Type B pancreatic cell (in vitro differentiated cells): ENCODE measurements at regions not wholly inside any gene's neighbourhood (a gene's known extent, or its start where the extent isn't known, plus 50 kb on each side); places are given as distances from the start of the nearest gene placed in this dataset.

ENCODE experiments used
- DNase-seq: peaks from one replicate; pipeline ENCODE4 v3.0.0; 2021; ENCODE audit warnings: mixed read lengths; ENCODE audit not compliant: unreplicated experiment; ENCODE audit errors: extremely low spot score
- H3K27ac Mint-ChIP-seq: 2 replicates; pipeline ENCODE4 v1.8.0; 2021; ENCODE audit warnings: mild to moderate bottlenecking, mixed read lengths
- H3K27me3 Mint-ChIP-seq: 2 replicates; pipeline ENCODE4 v1.8.0; 2021; ENCODE audit warnings: mixed read lengths
- H3K36me3 Mint-ChIP-seq: 2 replicates; pipeline ENCODE4 v1.8.0; 2021; ENCODE audit warnings: mixed read lengths
- H3K4me1 Mint-ChIP-seq: one replicate; pipeline ENCODE4 v1.8.0; 2021; ENCODE audit warnings: mixed read lengths; ENCODE audit not compliant: unreplicated experiment
- H3K4me3 Mint-ChIP-seq: 2 replicates; pipeline ENCODE4 v1.8.0; 2021; ENCODE audit warnings: mild to moderate bottlenecking, mixed read lengths
- H3K9me3 Mint-ChIP-seq: 2 replicates; pipeline ENCODE4 v1.8.0; 2021; ENCODE audit warnings: mixed read lengths
- TF ChIP-seq, protein P1 (sequence below): fragments of 200-600 bp; sonication (generic); conservative IDR thresholded peaks from 2 replicates; pipeline ENCODE4 v1.5.0; 2021; ENCODE audit warnings: antibody characterized with exemption, mild to moderate bottlenecking

GRCh38 chr14:25120261-25120660 is 70.3 kb upstream of the STXBP6 start:
- no peaks in the 10 kb centered on the region for H3K4me1 Mint-ChIP-seq
- no peaks in the 10 kb centered on the region for H3K27me3 Mint-ChIP-seq
- no peak overlapping the region for H3K4me3 Mint-ChIP-seq
- H3K27ac Mint-ChIP-seq: peak overlapping the region; percentile 81
- DNase-seq: no peak
- TF ChIP-seq, protein P1, sequence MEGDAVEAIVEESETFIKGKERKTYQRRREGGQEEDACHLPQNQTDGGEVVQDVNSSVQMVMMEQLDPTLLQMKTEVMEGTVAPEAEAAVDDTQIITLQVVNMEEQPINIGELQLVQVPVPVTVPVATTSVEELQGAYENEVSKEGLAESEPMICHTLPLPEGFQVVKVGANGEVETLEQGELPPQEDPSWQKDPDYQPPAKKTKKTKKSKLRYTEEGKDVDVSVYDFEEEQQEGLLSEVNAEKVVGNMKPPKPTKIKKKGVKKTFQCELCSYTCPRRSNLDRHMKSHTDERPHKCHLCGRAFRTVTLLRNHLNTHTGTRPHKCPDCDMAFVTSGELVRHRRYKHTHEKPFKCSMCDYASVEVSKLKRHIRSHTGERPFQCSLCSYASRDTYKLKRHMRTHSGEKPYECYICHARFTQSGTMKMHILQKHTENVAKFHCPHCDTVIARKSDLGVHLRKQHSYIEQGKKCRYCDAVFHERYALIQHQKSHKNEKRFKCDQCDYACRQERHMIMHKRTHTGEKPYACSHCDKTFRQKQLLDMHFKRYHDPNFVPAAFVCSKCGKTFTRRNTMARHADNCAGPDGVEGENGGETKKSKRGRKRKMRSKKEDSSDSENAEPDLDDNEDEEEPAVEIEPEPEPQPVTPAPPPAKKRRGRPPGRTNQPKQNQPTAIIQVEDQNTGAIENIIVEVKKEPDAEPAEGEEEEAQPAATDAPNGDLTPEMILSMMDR: no peak
- H3K36me3 Mint-ChIP-seq: no peaks in the 10 kb centered on the region
- peaks cover 3% of the 10 kb centered on the region for H3K9me3 Mint-ChIP-seq

GRCh38 chr14:25118671-25119070 is 68.7 kb upstream of the STXBP6 start:
- TF ChIP-seq, protein P1: no peak
- Mint-ChIP-seq H3K4me3 (no peak overlapping the region), H3K36me3 (no peaks in the 10 kb centered on the region), H3K27me3 (no peaks in the 10 kb centered on the region), H3K9me3 (peaks cover 6% of the 10 kb centered on the region), H3K4me1 (no peaks in the 10 kb centered on the region), H3K27ac (peak overlapping the region; percentile 77)
- DNase-seq: no peak

GRCh38 chr14:25117342-25117741 is 67.4 kb upstream of the STXBP6 start:
- no peaks in the 10 kb centered on the region for H3K36me3 Mint-ChIP-seq
- no peaks in the 10 kb centered on the region for H3K4me1 Mint-ChIP-seq
- H3K9me3 Mint-ChIP-seq: peaks cover 6% of the 10 kb centered on the region
- peak overlapping the region; percentile 86 for H3K27ac Mint-ChIP-seq
- TF ChIP-seq, protein P1: no peak
- DNase-seq: no peak
- no peaks in the 10 kb centered on the region for H3K27me3 Mint-ChIP-seq
- H3K4me3 Mint-ChIP-seq: no peak overlapping the region

DNA sequence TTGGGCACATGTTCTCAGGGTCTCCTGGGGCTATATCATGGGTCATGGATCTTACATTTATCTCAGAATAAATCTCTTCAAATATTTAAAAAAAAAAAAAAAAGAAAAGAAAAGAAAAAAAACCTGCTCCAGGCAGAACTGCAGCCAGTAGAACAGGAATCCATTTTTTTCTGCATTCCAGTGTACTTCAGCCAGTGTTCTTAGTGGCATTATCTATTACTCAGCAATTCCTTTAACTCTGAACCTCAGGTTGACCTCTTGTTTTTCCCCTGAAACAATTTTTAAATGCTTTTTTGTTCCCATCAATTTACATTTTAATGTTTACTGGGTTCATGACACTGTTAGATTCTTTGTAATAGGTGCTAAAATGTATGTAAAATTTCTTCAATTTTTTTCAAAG is 66.7 kb upstream of the STXBP6 start:
- H3K27ac Mint-ChIP-seq: peak overlapping the region; percentile 52
- DNase-seq: no peak

DNA sequence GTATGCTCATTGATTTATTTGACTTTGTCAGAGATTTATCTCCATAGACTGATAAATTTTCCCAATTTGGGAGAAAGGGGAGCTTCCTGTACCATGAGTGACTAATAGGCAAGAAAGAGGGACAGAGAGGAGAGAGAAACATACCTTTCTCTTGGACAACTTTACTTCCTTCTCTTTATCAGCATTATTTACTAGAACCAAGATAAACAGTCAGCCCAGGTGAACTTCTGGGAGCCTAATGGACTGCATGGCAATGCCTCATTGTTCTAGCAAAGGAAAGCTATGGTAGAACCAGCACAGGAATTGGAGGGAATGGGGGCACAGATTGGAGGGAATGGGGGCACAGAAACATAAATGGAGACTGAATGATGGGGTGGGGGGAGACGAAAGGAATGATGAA is 63.4 kb upstream of the STXBP6 start:
- Mint-ChIP-seq H3K4me3 (no peak overlapping the region), H3K27me3 (no peaks in the 10 kb centered on the region), H3K9me3 (peaks cover 6% of the 10 kb centered on the region), H3K36me3 (no peaks in the 10 kb centered on the region), H3K4me1 (peaks cover 7% of the 10 kb centered on the region), H3K27ac (no peak overlapping the region)
- TF ChIP-seq, protein P1: no peak
- no peak for DNase-seq

More for the DNA sequence above, 66.7 kb upstream of the STXBP6 start:
- Mint-ChIP-seq H3K27me3 (no peaks in the 10 kb centered on the region), H3K36me3 (no peaks in the 10 kb centered on the region), H3K4me1 (no peaks in the 10 kb centered on the region), H3K9me3 (peaks cover 6% of the 10 kb centered on the region), H3K4me3 (no peak overlapping the region)
- TF ChIP-seq, protein P1: no peak

DNA sequence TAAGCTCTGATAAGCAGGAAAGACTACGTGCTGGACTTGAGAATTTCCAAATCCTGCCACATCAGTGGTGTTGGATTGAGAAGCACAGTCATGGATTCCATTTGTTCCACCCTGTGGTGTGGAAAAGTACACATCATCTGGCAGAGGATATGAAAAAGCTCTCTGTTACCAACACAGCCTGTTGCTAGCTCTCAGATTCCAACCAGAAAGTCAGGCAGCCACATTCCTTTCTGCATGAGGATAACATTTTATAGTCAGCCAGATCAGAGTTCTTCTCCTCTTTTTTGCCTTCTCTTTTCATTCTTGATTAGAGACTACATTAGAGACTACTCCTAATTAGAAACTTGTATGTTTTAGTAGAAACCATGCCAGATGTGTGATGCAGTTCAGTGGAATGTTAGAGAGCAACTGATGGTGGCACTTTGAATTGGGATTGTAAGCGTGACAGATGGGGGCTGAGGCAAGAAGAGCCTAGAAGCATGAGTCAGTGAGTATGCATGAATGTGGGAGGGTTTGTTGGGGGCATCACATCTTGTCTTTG is 61.2 kb upstream of the STXBP6 start:
- no peak for DNase-seq
- no peak overlapping the region for H3K4me3 Mint-ChIP-seq
- no peaks in the 10 kb centered on the region for H3K36me3 Mint-ChIP-seq
- peaks cover 7% of the 10 kb centered on the region for H3K4me1 Mint-ChIP-seq
- TF ChIP-seq, protein P1: no peak
- H3K27me3 Mint-ChIP-seq: no peaks in the 10 kb centered on the region
- peak overlapping the region; percentile 57 for H3K27ac Mint-ChIP-seq
- H3K9me3 Mint-ChIP-seq: peaks cover 6% of the 10 kb centered on the region
